CD4-positive, alpha-beta T cell treated with Interferon gamma for 1 hour (primary cell): ENCODE measurements at regions not wholly inside any gene's neighbourhood (a gene's known extent, or its start where the extent isn't known, plus 50 kb on each side); places are given as distances from the start of the nearest gene placed in this dataset.

Source experiments
- DNase-seq: peaks from one replicate; pipeline ENCODE4 v3.0.0-alpha.2; 2020

DNA sequence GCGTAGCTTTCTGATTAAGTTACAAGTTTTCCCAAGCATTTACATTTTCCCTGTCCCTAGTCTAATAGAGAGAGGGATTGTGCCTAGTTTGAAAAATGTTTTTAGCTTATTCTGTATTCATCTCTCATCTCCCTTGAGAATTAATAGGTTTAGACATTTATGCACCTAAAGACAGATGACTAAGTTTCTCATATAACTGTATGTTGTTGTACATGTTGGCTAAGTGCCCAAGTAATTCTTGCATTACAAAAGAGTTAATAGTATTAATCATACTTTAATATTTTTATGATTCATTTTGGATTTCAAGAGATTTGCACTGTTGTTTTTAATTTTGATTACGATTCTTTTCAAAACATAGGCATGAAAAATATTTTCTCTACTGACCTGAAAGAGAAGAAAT, 109.0 kb upstream of the TBL1XR1 start:
- no peak for DNase-seq

GRCh38 chr3:177307391-177307790, 110.1 kb upstream of the TBL1XR1 start:
- no peak for DNase-seq

DNA sequence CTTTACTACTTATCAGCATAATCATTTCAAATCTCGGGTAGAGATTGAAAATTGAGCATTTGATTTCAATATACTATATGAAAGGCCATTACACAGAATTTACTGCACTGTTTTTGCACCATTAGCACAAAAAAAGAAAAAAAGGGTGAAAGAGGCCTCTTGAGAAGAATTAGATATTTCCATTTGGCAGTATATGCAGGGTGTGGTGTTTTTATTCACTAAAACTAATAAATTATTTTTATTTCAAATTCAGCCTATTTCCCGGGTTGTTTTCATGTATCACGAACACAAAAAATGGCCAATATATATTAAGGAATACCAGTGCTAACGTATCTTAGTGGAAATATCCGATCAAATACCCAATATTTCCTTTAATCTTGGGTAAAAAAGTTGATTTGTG, 110.5 kb upstream of the TBL1XR1 start:
- no peak for DNase-seq

GRCh38 chr3:177308286-177308685, 111.0 kb upstream of the TBL1XR1 start:
- DNase-seq, result no peak

GRCh38 chr3:177308911-177309310, 111.6 kb upstream of the TBL1XR1 start:
- DNase-seq, result no peak

DNA sequence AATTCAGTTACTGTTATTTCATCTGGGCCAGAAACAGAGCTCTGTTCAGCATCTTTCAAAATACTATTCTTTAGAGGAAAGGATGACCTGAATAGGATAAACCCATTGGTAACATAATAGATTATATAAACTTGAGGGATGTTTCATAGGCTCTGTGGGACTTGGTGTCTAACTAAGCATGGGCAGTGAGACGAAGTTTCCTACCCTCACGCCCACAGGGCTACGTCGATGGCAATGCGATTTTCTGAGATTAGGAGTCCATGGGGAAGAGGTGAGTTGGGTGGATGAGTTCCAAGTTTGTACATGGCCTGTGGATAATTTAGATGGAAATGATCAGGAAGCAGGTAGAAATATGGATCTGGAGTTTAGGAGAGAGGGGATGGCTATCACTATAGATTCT, 115.2 kb upstream of the TBL1XR1 start:
- no peak for DNase-seq

- DNase-seq, result no peak
These were observed 117.6 kb upstream of the TBL1XR1 start for GRCh38 chr3:177314897-177315296.

- no peak for DNase-seq
These were observed 120.0 kb upstream of the TBL1XR1 start for GRCh38 chr3:177317247-177317646.

- DNase-seq, result no peak
These were observed 121.3 kb upstream of the TBL1XR1 start for GRCh38 chr3:177318559-177318958.

DNA sequence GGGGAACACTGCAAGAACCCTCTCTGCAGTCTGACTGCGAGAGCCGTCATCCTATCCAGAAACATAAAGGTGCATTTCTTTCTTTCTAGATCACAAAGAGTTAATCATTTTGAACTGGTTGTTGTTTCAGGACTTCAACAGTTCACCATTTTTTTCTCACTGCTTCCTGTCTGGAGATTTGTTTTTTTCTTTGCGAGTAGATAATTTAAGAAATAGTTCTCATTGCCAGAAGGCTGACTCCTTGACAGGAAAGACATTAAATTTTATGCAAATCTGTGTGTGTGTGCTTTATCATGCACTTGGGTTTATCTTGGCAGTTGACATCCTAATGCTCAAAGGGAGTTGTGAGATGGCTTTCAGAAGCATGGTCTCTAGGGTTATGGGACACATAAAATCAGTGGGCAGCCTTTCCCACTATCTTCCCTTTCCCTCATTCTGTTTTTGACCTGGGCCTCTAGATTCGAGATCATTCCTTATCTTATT, 123.5 kb upstream of the TBL1XR1 start:
- no peak for DNase-seq

DNA sequence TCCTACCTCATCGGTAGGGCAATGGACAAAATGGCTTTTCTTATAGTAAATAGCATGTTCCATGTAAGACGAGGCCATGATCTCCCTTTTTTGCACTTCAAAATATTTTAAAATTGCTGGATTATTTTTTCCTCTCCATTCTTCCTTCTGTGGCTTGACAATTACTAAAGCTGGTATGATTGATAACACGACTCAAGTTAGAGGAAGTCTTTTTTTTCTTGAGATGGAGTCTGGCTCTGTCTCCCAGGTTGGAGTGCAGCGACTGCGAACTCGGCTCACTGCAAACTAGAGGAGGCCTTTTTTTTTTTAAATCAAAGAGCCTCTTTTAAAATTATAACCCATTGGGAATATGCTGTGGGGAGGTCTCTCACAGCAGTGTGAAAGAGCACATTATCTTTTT, 124.5 kb upstream of the TBL1XR1 start:
- DNase-seq, result no peak

- DNase-seq, result peak; percentile 32
These were observed 125.6 kb upstream of the TBL1XR1 start for GRCh38 chr3:177322881-177323280.

GRCh38 chr3:177329854-177330253, 132.6 kb upstream of the TBL1XR1 start:
- DNase-seq, result no peak

GRCh38 chr3:177330779-177331178, 133.5 kb upstream of the TBL1XR1 start:
- DNase-seq, result no peak

- DNase-seq, result no peak
These were observed 134.0 kb upstream of the TBL1XR1 start for GRCh38 chr3:177331203-177331835.

- no peak for DNase-seq
These were observed 135.7 kb upstream of the TBL1XR1 start for GRCh38 chr3:177332955-177333354.

GRCh38 chr3:177333533-177334520, 136.5 kb upstream of the TBL1XR1 start:
- no peak for DNase-seq

DNA sequence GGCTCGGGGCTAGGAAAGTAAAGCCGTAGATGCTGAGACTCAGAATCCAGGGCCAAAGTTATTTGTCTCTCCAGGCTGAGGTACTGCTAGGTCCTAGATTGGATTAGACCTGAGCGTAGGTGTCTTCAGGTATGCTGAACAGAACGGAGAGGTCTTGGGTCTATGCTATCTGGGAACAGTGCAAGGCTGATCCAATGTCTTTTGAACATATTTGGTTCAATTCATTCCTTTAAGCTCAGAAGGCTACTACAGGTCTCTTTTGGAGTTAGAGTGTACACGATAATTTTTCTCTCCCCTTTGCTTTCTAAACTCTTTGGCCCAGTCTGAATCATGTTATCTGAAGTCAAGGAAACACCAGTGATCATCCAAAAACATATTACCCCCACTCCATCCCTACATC, 137.5 kb upstream of the TBL1XR1 start:
- DNase-seq, result no peak

GRCh38 chr3:177335728-177336127, 138.4 kb upstream of the TBL1XR1 start:
- DNase-seq, result no peak

GRCh38 chr3:177336873-177337450, 139.7 kb upstream of the TBL1XR1 start:
- no peak for DNase-seq

GRCh38 chr3:177337541-177338331, 140.5 kb upstream of the TBL1XR1 start:
- peak; percentile 49 for DNase-seq

GRCh38 chr3:177338697-177339219, 141.5 kb upstream of the TBL1XR1 start:
- no peak for DNase-seq
